Pancreas (tissue), 10 donors: ENCODE measurements at regions not wholly inside any gene's neighbourhood (a gene's known extent, or its start where the extent isn't known, plus 50 kb on each side); places are given as distances from the start of the nearest gene placed in this dataset.
A peak's percentile ranks its signal among the peaks of the same experiment; 100 is the strongest.
"Not testable (repeated sequence)": the region's sequence is repeated elsewhere in the genome, so short reads cannot be mapped to it uniquely, and the experiment has no call there.

Source experiments
- ATAC-seq, 4 donors: fragments of 200-7000 bp; cut with Tn5 transposase; one replicate each; pipeline versions ENCODE4 v1.8.0 to v1.9.1; 2020; ENCODE audit warnings: mild to moderate bottlenecking in 4 of 4, moderate library complexity in 4 of 4
- DNase-seq, 6 donors: peaks; one replicate each; pipeline ENCODE4 v3.0.0-alpha.2; 2020
- FAIRE-seq: peaks from 2 replicates; lab custom pipeline; 2012; peaks lifted over from hg19 to GRCh38; lab: Jason Lieb, UNC
- H3K27ac ChIP-seq, 4 donors: fragments of 200-600 bp; sonication (generic); 1 replicate in 3 of 4; 2 replicates in 1 of 4; pipeline versions ENCODE4 v1.5.0 to v1.8.0; 2020
- H3K27me3 ChIP-seq, 4 donors: fragments of 200-600 bp; one replicate each; pipeline ENCODE4 v1.8.0; 2021
- H3K36me3 ChIP-seq, 3 donors: fragments of 200-600 bp; sonication (generic) in 1 of 3; one replicate each; pipeline versions ENCODE4 v1.5.0 to v1.8.0; 2020 to 2021
- H3K4me1 ChIP-seq, 3 donors: fragments of 200-600 bp; one replicate each; pipeline ENCODE4 v1.8.0; 2021
- H3K4me3 ChIP-seq, 4 donors: fragments of 200-600 bp; sonication (generic) in 2 of 4; one replicate each; pipeline versions ENCODE4 v1.5.0 to v1.8.0; 2020 to 2021
- H3K9me3 ChIP-seq, 4 donors: fragments of 200-600 bp; one replicate each; pipeline ENCODE4 v1.8.0; 2021
- WGBS, 2 donors: extraction: QIAGEN DNeasy Blood & Tissue Kit; methylation state at CpG; one replicate each; pipeline ENCODE4 v1.1.7; 2013; 5-methylcytosine and 5-hydroxymethylcytosine counted together
- intact Hi-C, 3 donors: fragments of 100-400 bp; cut with DNase I; formaldehyde crosslinking; loops; one replicate each; pipeline versions ENCODE4 v1.11.1 to v1.14.2; 2022
- TF ChIP-seq, protein P1 (sequence below), 4 donors: fragments of 200-600 bp; sonication (generic) in 3 of 4; IDR thresholded peaks; one replicate each; pipeline versions ENCODE4 v1.5.0 to v1.8.0; 2021; ENCODE audit warnings: antibody characterized with exemption in 4 of 4
- donor health status: healthy with polysubstance abuse.
- donor health status: DM: no; HTN: no; CAD: no; lungs with moderate emphysema.
- donor health status: DM: no; HTN: no; CAD: no.
- donor health status: control.
- donor health status: control.
- donor health status: Bipolar disorder and iron deficiency.
- donor health status: DM: yes; HTN: yes; CAD: no.
- donor health status: DM: no; HTN: no; CAD: no.
- donor health status: DM: no; HTN: no; CAD: no.
- donor health status: DM: yes; HTN: yes; CAD: no.

DNA sequence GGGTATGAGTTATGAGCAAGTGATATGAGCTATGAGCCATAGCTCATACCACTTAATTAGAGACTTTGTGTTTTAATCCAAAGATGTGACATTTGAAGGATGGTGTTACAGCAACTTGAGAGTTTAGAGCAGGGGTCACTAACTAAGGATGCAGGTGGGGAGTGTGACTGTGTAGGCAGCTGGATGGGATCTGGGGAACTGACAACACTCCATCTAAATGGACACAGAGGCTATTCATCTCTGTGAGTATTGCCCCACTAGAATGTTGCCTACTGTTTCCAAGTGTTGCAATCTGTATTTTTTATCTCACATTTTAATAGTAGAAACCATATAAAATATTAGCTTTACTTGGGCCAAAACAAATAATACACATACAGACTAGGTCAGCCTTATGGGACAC is 488.1 kb upstream of the DAB2 start:
- Histone ChIP-seq H3K4me1 (no peaks in the 10 kb centered on the region), H3K27ac (no peak overlapping the region), H3K27me3 (no peaks in the 10 kb centered on the region), H3K9me3 (no peaks in the 10 kb centered on the region), H3K36me3 (no peaks in the 10 kb centered on the region), H3K4me3 (no peak overlapping the region)
- DNase-seq, result no peak
- TF ChIP-seq, protein P1, sequence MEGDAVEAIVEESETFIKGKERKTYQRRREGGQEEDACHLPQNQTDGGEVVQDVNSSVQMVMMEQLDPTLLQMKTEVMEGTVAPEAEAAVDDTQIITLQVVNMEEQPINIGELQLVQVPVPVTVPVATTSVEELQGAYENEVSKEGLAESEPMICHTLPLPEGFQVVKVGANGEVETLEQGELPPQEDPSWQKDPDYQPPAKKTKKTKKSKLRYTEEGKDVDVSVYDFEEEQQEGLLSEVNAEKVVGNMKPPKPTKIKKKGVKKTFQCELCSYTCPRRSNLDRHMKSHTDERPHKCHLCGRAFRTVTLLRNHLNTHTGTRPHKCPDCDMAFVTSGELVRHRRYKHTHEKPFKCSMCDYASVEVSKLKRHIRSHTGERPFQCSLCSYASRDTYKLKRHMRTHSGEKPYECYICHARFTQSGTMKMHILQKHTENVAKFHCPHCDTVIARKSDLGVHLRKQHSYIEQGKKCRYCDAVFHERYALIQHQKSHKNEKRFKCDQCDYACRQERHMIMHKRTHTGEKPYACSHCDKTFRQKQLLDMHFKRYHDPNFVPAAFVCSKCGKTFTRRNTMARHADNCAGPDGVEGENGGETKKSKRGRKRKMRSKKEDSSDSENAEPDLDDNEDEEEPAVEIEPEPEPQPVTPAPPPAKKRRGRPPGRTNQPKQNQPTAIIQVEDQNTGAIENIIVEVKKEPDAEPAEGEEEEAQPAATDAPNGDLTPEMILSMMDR (IDR thresholded peaks at IDR 0.05), result no peak
- no peak for ATAC-seq
- intact Hi-C loops, result no loop called here
- FAIRE-seq, result no peak

DNA sequence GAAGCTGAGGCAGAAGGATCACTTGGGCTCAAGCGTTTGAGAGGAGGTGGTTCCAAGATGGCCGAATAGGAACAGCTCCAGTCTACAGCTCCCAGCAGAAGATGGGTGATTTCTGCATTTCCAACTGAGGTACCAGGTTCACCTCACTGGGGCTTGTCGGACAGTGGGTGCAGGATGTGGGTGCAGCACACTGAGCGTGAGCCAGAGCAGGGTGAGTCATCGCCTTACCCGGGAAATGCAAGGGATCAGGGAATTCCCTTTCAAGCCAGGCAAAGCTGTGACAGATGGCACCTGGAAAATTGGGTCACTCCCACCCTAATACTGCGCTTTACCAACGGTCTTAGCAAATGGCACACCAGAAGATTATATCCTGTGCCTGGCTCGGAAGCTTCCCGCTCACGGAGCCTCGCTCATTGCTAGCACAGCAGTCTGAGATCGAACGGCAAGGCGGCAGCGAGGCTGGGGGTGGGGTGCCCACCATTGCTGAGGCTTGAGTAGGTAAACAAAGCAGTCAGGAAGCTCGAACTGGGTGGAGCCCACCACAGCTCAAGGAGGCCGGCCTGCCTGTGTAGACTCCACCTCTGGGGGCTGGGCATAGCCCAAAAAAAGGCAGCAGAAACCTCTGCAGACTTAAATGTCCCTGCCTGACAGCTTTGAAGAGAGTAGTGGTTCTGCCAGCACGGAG is 482.6 kb upstream of the DAB2 start:
- intact Hi-C loops, H3K27ac ChIP-seq, H3K4me3 ChIP-seq, FAIRE-seq, ATAC-seq, H3K9me3 ChIP-seq, H3K27me3 ChIP-seq, H3K36me3 ChIP-seq: not testable (repeated sequence)
- peak in 1 of 6 donors; percentile 49 for DNase-seq
- 93 to 94% methylated on average over 19 of the region's 19 CpGs for WGBS, 2 donors
- peaks cover 0 to 13% (median 10%) of the 10 kb centered on the region in 3 donors for H3K4me1 ChIP-seq

DNA sequence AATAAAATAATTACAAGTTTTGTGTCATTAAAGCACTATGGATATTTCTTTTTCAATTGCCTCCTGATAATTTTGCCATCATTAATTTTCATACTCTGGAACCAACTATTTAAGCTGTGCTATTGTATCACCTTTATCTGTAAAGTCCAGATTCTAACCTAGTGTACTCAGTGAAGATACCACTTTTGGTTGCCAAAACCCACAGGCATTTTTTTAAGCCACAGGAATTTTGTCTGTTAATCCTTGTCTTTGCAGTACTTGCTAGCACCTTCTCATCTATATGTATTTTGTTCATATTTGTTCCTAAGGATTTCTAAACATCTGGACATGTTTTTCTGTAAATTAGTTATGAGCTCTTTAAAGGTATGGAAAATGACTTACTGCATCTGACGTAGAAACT is 481.4 kb upstream of the DAB2 start:
- Histone ChIP-seq H3K4me3 (no peak overlapping the region), H3K27ac (no peak overlapping the region), H3K27me3 (no peaks in the 10 kb centered on the region), H3K4me1 (peaks cover 3 to 21% (median 19%) of the 10 kb centered on the region in 3 donors), H3K36me3 (no peaks in the 10 kb centered on the region), H3K9me3 (no peaks in the 10 kb centered on the region)
- DNase-seq (no peak), ATAC-seq (no peak), FAIRE-seq (no peak)
- TF ChIP-seq, protein P1 (IDR thresholded peaks at IDR 0.05), result no peak
- intact Hi-C loops, result no loop called here
- 81 to 93% methylated on average over 1 of the region's 1 CpG for WGBS, 2 donors

DNA sequence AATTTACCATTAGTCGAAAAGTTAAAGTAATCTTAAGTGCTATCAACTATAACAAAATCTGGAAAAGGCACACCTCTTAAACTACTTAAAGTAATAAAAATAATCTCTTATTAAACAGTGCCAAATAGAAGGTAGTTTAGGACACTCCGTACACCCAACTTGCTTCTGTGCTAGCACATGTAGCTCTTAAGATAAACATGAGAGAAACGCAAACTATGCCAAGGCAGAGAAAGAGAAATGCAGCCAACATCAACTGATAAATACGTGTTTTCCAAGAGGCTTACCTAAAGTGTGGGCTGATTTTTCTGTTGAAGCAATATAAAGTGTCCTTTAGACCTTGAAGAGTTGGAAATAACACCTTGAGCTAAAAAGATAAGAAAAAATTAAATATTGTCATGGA is 480.6 kb upstream of the DAB2 start:
- DNase-seq (peak in 1 of 6 donors; percentile 8), FAIRE-seq (no peak), ATAC-seq (peak; percentile 81 to 98 (median 94))
- Histone ChIP-seq H3K27me3 (no peaks in the 10 kb centered on the region), H3K36me3 (no peaks in the 10 kb centered on the region), H3K27ac (peak overlapping the region in 2 of 4 donors; percentile 28 to 31), H3K4me1 (peaks cover 8 to 24% (median 20%) of the 10 kb centered on the region in 3 donors), H3K4me3 (no peak overlapping the region), H3K9me3 (no peaks in the 10 kb centered on the region)
- TF ChIP-seq, protein P1 (IDR thresholded peaks at IDR 0.05), result no peak
- intact Hi-C loops, result no loop called here
- WGBS, 2 donors, result 19 to 23% methylated on average over 4 of the region's 4 CpGs

DNA sequence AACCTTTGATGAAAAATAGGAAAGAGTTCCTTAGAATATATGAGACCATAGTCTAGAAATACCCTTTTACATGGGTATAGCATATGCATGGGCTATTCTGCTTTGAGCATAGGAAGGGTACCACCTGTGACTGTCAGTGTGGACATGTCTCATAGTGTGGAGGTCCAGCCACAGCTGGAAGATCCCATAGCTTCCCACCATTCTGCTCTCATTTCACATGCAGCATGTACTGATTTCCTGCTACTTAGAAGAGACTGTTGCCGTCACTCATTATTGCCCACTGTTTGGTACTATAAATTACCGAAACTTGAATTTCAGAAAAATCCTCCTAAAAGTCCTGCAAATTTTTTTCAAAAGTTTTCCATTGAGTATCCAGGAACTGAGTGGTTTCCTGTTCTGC is 477.8 kb upstream of the DAB2 start:
- Histone ChIP-seq H3K27ac (no peak overlapping the region), H3K27me3 (no peaks in the 10 kb centered on the region), H3K36me3 (no peaks in the 10 kb centered on the region), H3K4me3 (no peak overlapping the region), H3K9me3 (no peaks in the 10 kb centered on the region), H3K4me1 (peaks cover 8 to 34% (median 20%) of the 10 kb centered on the region in 3 donors)
- ATAC-seq, result no peak
- intact Hi-C loops, result no loop called here
- no peak for DNase-seq
- TF ChIP-seq, protein P1 (IDR thresholded peaks at IDR 0.05), result no peak
- WGBS, 2 donors, result 96% methylated on average over 2 of the region's 2 CpGs
- no peak for FAIRE-seq
